ENCODE measurements at regions not wholly inside any gene's neighbourhood (a gene's known extent, or its start where the extent isn't known, plus 50 kb on each side); places are given as distances from the start of the nearest gene placed in this dataset.

- no peaks in the 10 kb centered on the region for H3K36me3 Mint-ChIP-seq (ENCODE audit: insufficient read depth, unreplicated experiment)
- CTCF ChIA-PET, result no interaction called here
- peaks cover 12% of the 10 kb centered on the region for H3K4me1 Mint-ChIP-seq (ENCODE audit: low read depth, unreplicated experiment)
- DNase-seq, result no peak
- H3K4me3 Mint-ChIP-seq (ENCODE audit: unreplicated experiment), result no peak overlapping the region
- POLR2A ChIA-PET, result no interaction called here
- TF ChIP-seq CTCF (IDR thresholded peaks at IDR 0.05; ENCODE audit: insufficient read depth in 1 of 2, low read depth in 1 of 2, low read length in 1 of 2, severe bottlenecking in 1 of 2, unreplicated experiment in 1 of 2), result no peak
- no TSS peak for BruUV-seq (replicated peaks)
- Histone ChIP-seq H3K4me3 (ENCODE audit: low read depth, low read length) (no peak overlapping the region), H3K4me1 (peaks cover 18% of the 10 kb centered on the region), H3K9me3 (no peaks in the 10 kb centered on the region), H3K27me3 (replicated peaks; ENCODE audit: control insufficient read depth, insufficient read depth, low read length) (no peaks in the 10 kb centered on the region), H3K36me3 (ENCODE audit: control insufficient read depth, insufficient read depth, low read length) (no peaks in the 10 kb centered on the region)
- peak overlapping the region; percentile 92 for H3K27ac Mint-ChIP-seq (ENCODE audit: unreplicated experiment)
- intact Hi-C loops (cut with micrococcal nuclease; ENCODE audit: unreplicated experiment), result no loop called here
- no peaks in the 10 kb centered on the region for H3K27me3 Mint-ChIP-seq (ENCODE audit: insufficient read depth, unreplicated experiment)
- H3K9me3 Mint-ChIP-seq (ENCODE audit: unreplicated experiment), result no peaks in the 10 kb centered on the region
These were observed 96.6 kb upstream of the VANGL1 start for GRCh38 chr1:115545096-115545720.

- TF ChIP-seq CTCF (IDR thresholded peaks at IDR 0.05; ENCODE audit: insufficient read depth in 1 of 2, low read depth in 1 of 2, low read length in 1 of 2, severe bottlenecking in 1 of 2, unreplicated experiment in 1 of 2), result no peak
- no TSS peak for BruUV-seq (replicated peaks)
- CTCF ChIA-PET, result no interaction called here
These were observed 97.6 kb upstream of the VANGL1 start for GRCh38 chr1:115544131-115544530.

GRCh38 chr1:115543247-115543646 lies 98.5 kb upstream of the VANGL1 start:
- H3K27me3 Mint-ChIP-seq (ENCODE audit: insufficient read depth, unreplicated experiment), result no peaks in the 10 kb centered on the region
- Histone ChIP-seq H3K36me3 (ENCODE audit: control insufficient read depth, insufficient read depth, low read length) (no peaks in the 10 kb centered on the region), H3K4me3 (ENCODE audit: low read depth, low read length) (no peak overlapping the region), H3K27me3 (replicated peaks; ENCODE audit: control insufficient read depth, insufficient read depth, low read length) (no peaks in the 10 kb centered on the region), H3K4me1 (peaks cover 18% of the 10 kb centered on the region), H3K9me3 (no peaks in the 10 kb centered on the region)
- H3K4me1 Mint-ChIP-seq (ENCODE audit: low read depth, unreplicated experiment), result peaks cover 12% of the 10 kb centered on the region
- H3K4me3 Mint-ChIP-seq (ENCODE audit: unreplicated experiment), result no peak overlapping the region
- no peak for DNase-seq
- POLR2A ChIA-PET, result no interaction called here
- intact Hi-C loops (cut with micrococcal nuclease; ENCODE audit: unreplicated experiment), result no loop called here
- BruUV-seq (replicated peaks), result no TSS peak
- H3K36me3 Mint-ChIP-seq (ENCODE audit: insufficient read depth, unreplicated experiment), result no peaks in the 10 kb centered on the region
- no peak for TF ChIP-seq CTCF (IDR thresholded peaks at IDR 0.05; ENCODE audit: insufficient read depth in 1 of 2, low read depth in 1 of 2, low read length in 1 of 2, severe bottlenecking in 1 of 2, unreplicated experiment in 1 of 2)
- CTCF ChIA-PET, result no interaction called here
- H3K9me3 Mint-ChIP-seq (ENCODE audit: unreplicated experiment), result peaks cover 8% of the 10 kb centered on the region
- H3K27ac Mint-ChIP-seq (ENCODE audit: unreplicated experiment), result no peak overlapping the region

More at GRCh38 chr1:115544131-115544530, 97.6 kb upstream of the VANGL1 start:
- H3K4me3 Mint-ChIP-seq (ENCODE audit: unreplicated experiment), result no peak overlapping the region
- intact Hi-C loops (cut with micrococcal nuclease; ENCODE audit: unreplicated experiment), result no loop called here
- peak overlapping the region; percentile 43 for H3K27ac Mint-ChIP-seq (ENCODE audit: unreplicated experiment)
- peaks cover 8% of the 10 kb centered on the region for H3K9me3 Mint-ChIP-seq (ENCODE audit: unreplicated experiment)
- H3K36me3 ChIP-seq (ENCODE audit: control insufficient read depth, insufficient read depth, low read length), result no peaks in the 10 kb centered on the region
- H3K4me1 Mint-ChIP-seq (ENCODE audit: low read depth, unreplicated experiment), result peaks cover 12% of the 10 kb centered on the region
- H3K9me3 ChIP-seq, result no peaks in the 10 kb centered on the region
- POLR2A ChIA-PET, result no interaction called here
- no peaks in the 10 kb centered on the region for H3K27me3 Mint-ChIP-seq (ENCODE audit: insufficient read depth, unreplicated experiment)
- no peaks in the 10 kb centered on the region for H3K36me3 Mint-ChIP-seq (ENCODE audit: insufficient read depth, unreplicated experiment)
- no peak overlapping the region for H3K4me3 ChIP-seq (ENCODE audit: low read depth, low read length)
- peaks cover 18% of the 10 kb centered on the region for H3K4me1 ChIP-seq
- no peaks in the 10 kb centered on the region for H3K27me3 ChIP-seq (replicated peaks; ENCODE audit: control insufficient read depth, insufficient read depth, low read length)
- DNase-seq, result no peak

All from Caco-2 (cell line).